Neural cell (in vitro differentiated cells): ENCODE measurements at regions not wholly inside any gene's neighbourhood (a gene's known extent, or its start where the extent isn't known, plus 50 kb on each side); places are given as distances from the start of the nearest gene placed in this dataset.
"Not testable (repeated sequence)": the region's sequence is repeated elsewhere in the genome, so short reads cannot be mapped to it uniquely, and the experiment has no call there.

Source experiments
- H2AFZ ChIP-seq: fragments of 200-600, 300-800 bp; sonication (generic), shearing (Covaris generic); 2 replicates; pipeline ENCODE4 v1.6.0; 2014; ENCODE audit warnings: low read depth, mild to moderate bottlenecking, antibody characterized with exemption, low read length, moderate library complexity
- H3F3A ChIP-seq: fragments of 200-600 bp; shearing (Covaris generic); 2 replicates; pipeline ENCODE4 v1.6.1; 2016; ENCODE audit warnings: mild to moderate bottlenecking, moderate library complexity, mixed read lengths, antibody characterized with exemption, low read length; ENCODE audit not compliant: insufficient read depth, poor library complexity, severe bottlenecking
- H3K27ac ChIP-seq: fragments of 200-600, 300-800 bp; sonication (generic), shearing (Covaris generic); 2 replicates; pipeline ENCODE4 v1.5.1; 2014; ENCODE audit warnings: mild to moderate bottlenecking, low read length, moderate library complexity
- H3K27me3 ChIP-seq: fragments of 300-800, 200-600 bp; sonication (generic), shearing (Covaris generic); 2 replicates; pipeline ENCODE4 v1.6.0; 2014; ENCODE audit warnings: mild to moderate bottlenecking, low read depth, low read length, moderate library complexity; ENCODE audit not compliant: insufficient read depth
- H3K36me3 ChIP-seq: fragments of 300-800, 200-600 bp; sonication (generic), shearing (Covaris generic); 2 replicates; pipeline ENCODE4 v1.5.1; 2014; ENCODE audit warnings: mild to moderate bottlenecking, antibody characterized with exemption, low read length, moderate library complexity; ENCODE audit not compliant: insufficient read depth
- H3K4me2 ChIP-seq: fragments of 300-800, 200-600 bp; sonication (generic), shearing (Covaris generic); 2 replicates; pipeline ENCODE4 v1.6.0; 2014; ENCODE audit warnings: mild to moderate bottlenecking, low read length
- H3K4me3 ChIP-seq: fragments of 300-800, 200-600 bp; sonication (generic), shearing (Covaris generic); 2 replicates; pipeline ENCODE4 v1.5.1; 2014; ENCODE audit warnings: mild to moderate bottlenecking, low read length, moderate library complexity
- H3K79me2 ChIP-seq: fragments of 200-600 bp; shearing (Covaris generic); replicated peaks from 2 replicates; pipeline ENCODE4 v1.6.0; 2014; ENCODE audit warnings: mild to moderate bottlenecking, low read length, moderate library complexity; ENCODE audit not compliant: insufficient read depth
- H3K9ac ChIP-seq: fragments of 300-800, 200-600 bp; sonication (generic), shearing (Covaris generic); 2 replicates; pipeline ENCODE4 v1.6.1; 2016; ENCODE audit warnings: mild to moderate bottlenecking, low read length, mixed read lengths
- H3K9me2 ChIP-seq: fragments of 200-600 bp; shearing (Covaris generic); 2 replicates; pipeline ENCODE4 v1.6.1; 2016; ENCODE audit warnings: mild to moderate bottlenecking, low read length, mixed read lengths; ENCODE audit not compliant: insufficient read depth
- H3K9me3 ChIP-seq: fragments of 200-600, 300-800 bp; sonication (generic), shearing (Covaris generic); 2 replicates; pipeline ENCODE4 v1.6.1; 2016; ENCODE audit warnings: mild to moderate bottlenecking, mixed run types, low read length, moderate library complexity, mixed read lengths
- H4K20me1 ChIP-seq: fragments of 200-600 bp; shearing (Covaris generic); 2 replicates; pipeline ENCODE4 v1.6.1; 2016; ENCODE audit warnings: mild to moderate bottlenecking, mixed run types; ENCODE audit not compliant: insufficient read depth
- EP300 ChIP-seq: fragments of 450-650 bp; conservative IDR thresholded peaks from 2 replicates; pipeline ENCODE4 v1.6.1; 2014; ENCODE audit warnings: antibody characterized with exemption, mild to moderate bottlenecking, moderate library complexity; ENCODE audit not compliant: poor library complexity, severe bottlenecking
- EZH2 ChIP-seq: fragments of 200-600, 300-800 bp; shearing (Covaris generic), sonication (generic); IDR thresholded peaks from 2 replicates; pipeline ENCODE4 v1.6.1; 2014; ENCODE audit warnings: antibody characterized with exemption, low read length, borderline replicate concordance, mild to moderate bottlenecking; ENCODE audit not compliant: insufficient read depth, poor library complexity, severe bottlenecking
- MXI1 ChIP-seq: fragments of 450-650 bp; conservative IDR thresholded peaks from 2 replicates; pipeline ENCODE4 v1.6.1; 2014; ENCODE audit warnings: antibody characterized with exemption, mild to moderate bottlenecking; ENCODE audit not compliant: poor library complexity, severe bottlenecking
- POLR2AphosphoS5 ChIP-seq: IDR thresholded peaks from 2 replicates; pipeline ENCODE4 v1.6.1; 2012
- RAD21 ChIP-seq: fragments of 450-650 bp; conservative IDR thresholded peaks from 2 replicates; pipeline ENCODE4 v1.6.1; 2014; ENCODE audit warnings: antibody characterized with exemption, mild to moderate bottlenecking, moderate library complexity
- SMC3 ChIP-seq: fragments of 450-650 bp; conservative IDR thresholded peaks from 2 replicates; pipeline ENCODE4 v1.6.1; 2014; ENCODE audit warnings: antibody characterized with exemption, mild to moderate bottlenecking, moderate library complexity; ENCODE audit not compliant: poor library complexity
- TAF1 ChIP-seq: IDR thresholded peaks from 2 replicates; pipeline ENCODE4 v1.6.1; 2012; ENCODE audit warnings: low read depth
- TF ChIP-seq, protein P1 (sequence below): IDR thresholded peaks from 2 replicates; pipeline ENCODE4 v1.6.1; 2012; ENCODE audit warnings: borderline replicate concordance

DNA sequence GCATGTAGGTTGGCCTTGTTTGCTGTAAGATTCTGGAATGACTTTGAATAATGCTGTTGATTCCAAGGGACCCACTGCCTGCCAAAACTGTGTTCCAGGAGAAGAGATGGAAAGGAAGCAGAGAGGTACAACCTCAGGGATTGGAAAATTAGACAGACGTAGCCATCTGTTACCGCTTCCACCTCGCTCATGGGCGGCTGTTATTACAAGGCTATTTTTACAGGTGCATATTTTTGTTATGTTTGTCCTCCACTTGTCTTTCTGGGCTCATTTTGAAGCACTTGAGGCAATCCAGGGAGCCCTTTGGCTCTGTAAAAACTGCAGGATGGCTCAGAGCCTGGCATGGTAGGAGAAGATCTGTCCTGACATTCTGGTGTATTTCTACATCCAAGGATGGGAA is 276.4 kb upstream of the TMTC4 start:
- Histone ChIP-seq H4K20me1 (no peaks in the 10 kb centered on the region), H3K79me2 (no peaks in the 10 kb centered on the region), H3F3A (no peaks in the 10 kb centered on the region), H3K36me3 (no peaks in the 10 kb centered on the region), H3K27ac (no peak overlapping the region), H3K27me3 (no peaks in the 10 kb centered on the region), H3K9me3 (no peaks in the 10 kb centered on the region), H3K9me2 (no peaks in the 10 kb centered on the region), H3K4me2 (no peak overlapping the region), H3K9ac (no peak overlapping the region), H3K4me3 (no peak overlapping the region), H2AFZ (no peak overlapping the region)
- TF ChIP-seq SMC3: no peak
- no peak for TF ChIP-seq EZH2
- no peak for TF ChIP-seq EP300
- no peak for TF ChIP-seq MXI1
- no peak for TF ChIP-seq POLR2AphosphoS5

DNA sequence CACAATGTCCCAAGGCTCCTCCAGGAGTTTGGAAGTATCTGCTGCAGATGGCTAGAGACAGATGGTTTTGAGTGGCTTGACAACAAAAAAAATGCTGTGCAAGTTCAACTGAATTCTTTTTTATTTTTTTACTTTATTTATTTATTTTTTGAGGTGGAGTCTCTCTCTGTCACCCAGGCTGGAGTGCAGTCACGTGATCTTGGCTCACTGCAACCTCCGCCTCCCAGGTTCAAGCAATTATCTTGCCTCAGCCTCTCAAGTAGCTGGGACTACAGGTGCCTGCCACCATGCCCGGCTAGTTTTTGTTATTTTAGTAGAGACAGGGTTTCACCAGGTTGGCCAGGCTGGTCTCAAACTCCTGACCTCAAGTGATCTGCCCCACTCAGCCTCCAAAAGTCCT is 274.3 kb upstream of the TMTC4 start:
- H3K4me3 ChIP-seq, H3K4me2 ChIP-seq, H2AFZ ChIP-seq, H3K9me3 ChIP-seq, H3K27ac ChIP-seq, H4K20me1 ChIP-seq, H3K36me3 ChIP-seq, H3K79me2 ChIP-seq, H3K27me3 ChIP-seq, H3F3A ChIP-seq, H3K9me2 ChIP-seq, H3K9ac ChIP-seq: not testable (repeated sequence)

DNA sequence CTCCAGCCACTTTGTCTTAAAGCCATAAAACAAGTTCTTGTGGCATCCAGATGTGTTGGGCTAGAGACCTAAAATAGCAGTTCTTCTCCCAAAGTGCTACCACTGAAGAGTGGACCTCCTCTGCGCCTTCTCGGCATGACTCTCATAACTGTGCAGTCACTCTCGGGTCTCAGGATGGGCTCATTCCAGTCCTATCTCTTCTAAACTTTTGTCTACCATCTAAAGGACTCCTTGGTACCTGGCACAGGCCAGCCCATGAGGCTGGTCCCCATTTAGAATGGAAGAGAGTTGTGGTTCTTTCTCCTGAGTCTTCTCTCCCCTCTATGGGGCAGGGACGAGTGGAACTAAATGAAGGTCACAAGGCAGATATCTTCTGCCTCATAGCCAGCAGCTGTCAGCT is 272.0 kb upstream of the TMTC4 start:
- Histone ChIP-seq H3K79me2 (no peaks in the 10 kb centered on the region), H3K27me3 (no peaks in the 10 kb centered on the region), H4K20me1 (no peaks in the 10 kb centered on the region), H3K9me3 (no peaks in the 10 kb centered on the region), H3K4me2 (no peak overlapping the region), H3K9me2 (no peaks in the 10 kb centered on the region), H2AFZ (no peak overlapping the region), H3K4me3 (no peak overlapping the region), H3K9ac (no peak overlapping the region), H3K27ac (no peak overlapping the region), H3K36me3 (no peaks in the 10 kb centered on the region), H3F3A (no peaks in the 10 kb centered on the region)
- no peak for TF ChIP-seq MXI1
- TF ChIP-seq EP300: no peak
- TF ChIP-seq, protein P1, sequence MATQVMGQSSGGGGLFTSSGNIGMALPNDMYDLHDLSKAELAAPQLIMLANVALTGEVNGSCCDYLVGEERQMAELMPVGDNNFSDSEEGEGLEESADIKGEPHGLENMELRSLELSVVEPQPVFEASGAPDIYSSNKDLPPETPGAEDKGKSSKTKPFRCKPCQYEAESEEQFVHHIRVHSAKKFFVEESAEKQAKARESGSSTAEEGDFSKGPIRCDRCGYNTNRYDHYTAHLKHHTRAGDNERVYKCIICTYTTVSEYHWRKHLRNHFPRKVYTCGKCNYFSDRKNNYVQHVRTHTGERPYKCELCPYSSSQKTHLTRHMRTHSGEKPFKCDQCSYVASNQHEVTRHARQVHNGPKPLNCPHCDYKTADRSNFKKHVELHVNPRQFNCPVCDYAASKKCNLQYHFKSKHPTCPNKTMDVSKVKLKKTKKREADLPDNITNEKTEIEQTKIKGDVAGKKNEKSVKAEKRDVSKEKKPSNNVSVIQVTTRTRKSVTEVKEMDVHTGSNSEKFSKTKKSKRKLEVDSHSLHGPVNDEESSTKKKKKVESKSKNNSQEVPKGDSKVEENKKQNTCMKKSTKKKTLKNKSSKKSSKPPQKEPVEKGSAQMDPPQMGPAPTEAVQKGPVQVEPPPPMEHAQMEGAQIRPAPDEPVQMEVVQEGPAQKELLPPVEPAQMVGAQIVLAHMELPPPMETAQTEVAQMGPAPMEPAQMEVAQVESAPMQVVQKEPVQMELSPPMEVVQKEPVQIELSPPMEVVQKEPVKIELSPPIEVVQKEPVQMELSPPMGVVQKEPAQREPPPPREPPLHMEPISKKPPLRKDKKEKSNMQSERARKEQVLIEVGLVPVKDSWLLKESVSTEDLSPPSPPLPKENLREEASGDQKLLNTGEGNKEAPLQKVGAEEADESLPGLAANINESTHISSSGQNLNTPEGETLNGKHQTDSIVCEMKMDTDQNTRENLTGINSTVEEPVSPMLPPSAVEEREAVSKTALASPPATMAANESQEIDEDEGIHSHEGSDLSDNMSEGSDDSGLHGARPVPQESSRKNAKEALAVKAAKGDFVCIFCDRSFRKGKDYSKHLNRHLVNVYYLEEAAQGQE: no peak
- TF ChIP-seq TAF1: no peak
- no peak for TF ChIP-seq SMC3
- no peak for TF ChIP-seq RAD21
- TF ChIP-seq EZH2: no peak
